Activated CD4-positive, CD25-positive, alpha-beta regulatory T cell (primary cell): ENCODE measurements at regions not wholly inside any gene's neighbourhood (a gene's known extent, or its start where the extent isn't known, plus 50 kb on each side); places are given as distances from the start of the nearest gene placed in this dataset.

Experiments used
- DNase-seq, 4 experiments: peaks; one replicate each; lab custom pipeline; 2025; lab: John Stamatoyannopoulos, UW

GRCh38 chr2:59322870-59323269 lies 1081.7 kb upstream of the FANCL start:
- no peak for DNase-seq

- no peak for DNase-seq
Measured at GRCh38 chr2:59322005-59322404, 1080.9 kb upstream of the FANCL start.

GRCh38 chr2:59314031-59314766 lies 1073.1 kb upstream of the FANCL start:
- no peak for DNase-seq

- DNase-seq, result no peak
Measured at GRCh38 chr2:59312967-59313940, 1072.1 kb upstream of the FANCL start.

GRCh38 chr2:59312029-59312428 lies 1070.9 kb upstream of the FANCL start:
- DNase-seq, result no peak

GRCh38 chr2:59308108-59308507 lies 1067.0 kb upstream of the FANCL start:
- no peak for DNase-seq

- no peak for DNase-seq
Measured at GRCh38 chr2:59307196-59307595, 1066.1 kb upstream of the FANCL start.

- DNase-seq, result no peak
Measured at GRCh38 chr2:59303272-59303671, 1062.1 kb upstream of the FANCL start.

- DNase-seq, result no peak
Measured at GRCh38 chr2:59302683-59303082, 1061.6 kb upstream of the FANCL start.

GRCh38 chr2:59301466-59302402 lies 1060.6 kb upstream of the FANCL start:
- no peak for DNase-seq

GRCh38 chr2:59297816-59298215 lies 1056.7 kb upstream of the FANCL start:
- DNase-seq, result no peak

GRCh38 chr2:59296279-59296678 lies 1055.2 kb upstream of the FANCL start:
- no peak for DNase-seq

- DNase-seq, result no peak
Measured at GRCh38 chr2:59295524-59296162, 1054.5 kb upstream of the FANCL start.

- no peak for DNase-seq
Measured at GRCh38 chr2:59288771-59289170, 1047.6 kb upstream of the FANCL start.

- no peak for DNase-seq
Measured at GRCh38 chr2:59282374-59283057, 1041.4 kb upstream of the FANCL start.

GRCh38 chr2:59277671-59278070 lies 1036.5 kb upstream of the FANCL start:
- no peak for DNase-seq

- DNase-seq, result no peak
Measured at GRCh38 chr2:59276917-59277316, 1035.8 kb upstream of the FANCL start.

- no peak for DNase-seq
Measured at GRCh38 chr2:59276033-59276432, 1034.9 kb upstream of the FANCL start.

- no peak for DNase-seq
Measured at GRCh38 chr2:59266453-59266852, 1025.3 kb upstream of the FANCL start.

- no peak for DNase-seq
Measured at GRCh38 chr2:59259913-59260312, 1018.8 kb upstream of the FANCL start.

GRCh38 chr2:59256290-59256689 lies 1015.2 kb upstream of the FANCL start:
- no peak for DNase-seq
